Astrocyte (in vitro differentiated cells and primary cell): ENCODE measurements at regions not wholly inside any gene's neighbourhood (a gene's known extent, or its start where the extent isn't known, plus 50 kb on each side); places are given as distances from the start of the nearest gene placed in this dataset.
A peak's percentile ranks its signal among the peaks of the same experiment; 100 is the strongest.

ENCODE experiments used
- DNase-seq: peaks from one replicate; pipeline ENCODE4 v3.0.0-alpha.2; 2010; ENCODE audit warnings: low read depth
- FAIRE-seq: peaks from 2 replicates; lab custom pipeline; 2011; peaks lifted over from hg19 to GRCh38; lab: Jason Lieb, UNC
- H2AFZ ChIP-seq: 2 replicates; pipeline ENCODE4 v1.6.0; 2012; ENCODE audit warnings: low read depth, low read length, inconsistent platforms
- H3K27ac ChIP-seq: 2 replicates; pipeline ENCODE4 v1.5.1; 2011; ENCODE audit warnings: low read depth, low read length, inconsistent platforms
- H3K27me3 ChIP-seq: 2 replicates; pipeline ENCODE4 v1.6.0; 2011; ENCODE audit warnings: low read length, inconsistent platforms; ENCODE audit not compliant: insufficient read depth
- H3K36me3 ChIP-seq: 2 replicates; pipeline ENCODE4 v1.5.1; 2011; ENCODE audit warnings: low read length, inconsistent platforms; ENCODE audit not compliant: insufficient read depth
- H3K4me1 ChIP-seq: 2 replicates; pipeline ENCODE4 v1.5.1; 2011; ENCODE audit warnings: low read length, inconsistent platforms; ENCODE audit not compliant: insufficient read depth
- H3K4me2 ChIP-seq: 2 replicates; pipeline ENCODE4 v1.6.0; 2012; ENCODE audit warnings: low read length, inconsistent platforms
- H3K4me3 ChIP-seq: 2 replicates; pipeline ENCODE4 v1.5.1; 2011; ENCODE audit warnings: low read depth, mild to moderate bottlenecking, low read length, inconsistent platforms; ENCODE audit not compliant: insufficient read depth
- H3K79me2 ChIP-seq: 2 replicates; pipeline ENCODE4 v1.6.0; 2012; ENCODE audit warnings: mild to moderate bottlenecking, low read length, inconsistent platforms; ENCODE audit not compliant: insufficient read depth
- H3K9ac ChIP-seq: 2 replicates; pipeline ENCODE4 v1.6.0; 2012; ENCODE audit warnings: mild to moderate bottlenecking, low read length, inconsistent platforms
- H3K9me3 ChIP-seq: 2 replicates; pipeline ENCODE4 v1.5.1; 2012; ENCODE audit warnings: low read depth, mild to moderate bottlenecking, low read length, inconsistent platforms; ENCODE audit not compliant: insufficient read depth
- H4K20me1 ChIP-seq: 2 replicates; pipeline ENCODE4 v1.6.0; 2012; ENCODE audit warnings: low read length, inconsistent platforms; ENCODE audit not compliant: insufficient read depth
- H3K27ac Mint-ChIP-seq: one replicate; pipeline ENCODE4 v1.8.0; 2021; ENCODE audit warnings: mild to moderate bottlenecking, mixed read lengths; ENCODE audit not compliant: unreplicated experiment
- H3K27me3 Mint-ChIP-seq: one replicate; pipeline ENCODE4 v1.8.0; 2021; ENCODE audit warnings: low read depth, mixed read lengths; ENCODE audit not compliant: unreplicated experiment
- H3K36me3 Mint-ChIP-seq: one replicate; pipeline ENCODE4 v1.8.0; 2021; ENCODE audit warnings: low read depth, mixed read lengths; ENCODE audit not compliant: unreplicated experiment
- H3K4me1 Mint-ChIP-seq: one replicate; pipeline ENCODE4 v1.8.0; 2021; ENCODE audit warnings: low read depth, mixed read lengths; ENCODE audit not compliant: unreplicated experiment
- H3K4me3 Mint-ChIP-seq: one replicate; pipeline ENCODE4 v1.8.0; 2021; ENCODE audit warnings: mild to moderate bottlenecking, moderate library complexity, mixed read lengths; ENCODE audit not compliant: unreplicated experiment
- H3K9me3 Mint-ChIP-seq: one replicate; pipeline ENCODE4 v1.8.0; 2021; ENCODE audit warnings: mild to moderate bottlenecking, mixed read lengths; ENCODE audit not compliant: unreplicated experiment
- CTCF ChIP-seq: IDR thresholded peaks from 2 replicates; pipeline ENCODE4 v1.5.1; 2011; ENCODE audit warnings: low read depth, mild to moderate bottlenecking, inconsistent platforms, low read length, moderate library complexity; ENCODE audit not compliant: insufficient read depth
- EZH2 ChIP-seq: IDR thresholded peaks from 2 replicates; pipeline ENCODE4 v1.6.1; 2012; ENCODE audit warnings: mild to moderate bottlenecking, low read length, inconsistent platforms; ENCODE audit not compliant: insufficient read depth

- no peak for FAIRE-seq
- H3K4me2 ChIP-seq, result no peak overlapping the region
These were observed 440.0 kb downstream of the RFC3 start for GRCh38 chr13:34257966-34258365.

GRCh38 chr13:34258646-34259386 lies 440.9 kb downstream of the RFC3 start:
- Histone ChIP-seq H3K4me1 (no peaks in the 10 kb centered on the region), H3K9me3 (no peaks in the 10 kb centered on the region), H3K9ac (no peak overlapping the region), H4K20me1 (no peaks in the 10 kb centered on the region), H3K79me2 (no peaks in the 10 kb centered on the region), H3K4me3 (no peak overlapping the region), H3K27me3 (no peaks in the 10 kb centered on the region), H3K27ac (no peak overlapping the region), H3K4me2 (no peak overlapping the region), H2AFZ (no peak overlapping the region), H3K36me3 (no peaks in the 10 kb centered on the region)
- Mint-ChIP-seq H3K4me3 (no peak overlapping the region), H3K27me3 (no peaks in the 10 kb centered on the region), H3K9me3 (peaks cover 7% of the 10 kb centered on the region), H3K4me1 (no peaks in the 10 kb centered on the region), H3K27ac (no peak overlapping the region), H3K36me3 (no peaks in the 10 kb centered on the region)
- FAIRE-seq, result no peak
- peak; percentile 16 for DNase-seq
- TF ChIP-seq CTCF, result no peak

More at GRCh38 chr13:34257966-34258365, 440.0 kb downstream of the RFC3 start:
- Mint-ChIP-seq H3K4me1 (no peaks in the 10 kb centered on the region), H3K36me3 (no peaks in the 10 kb centered on the region), H3K27me3 (no peaks in the 10 kb centered on the region), H3K27ac (no peak overlapping the region), H3K4me3 (no peak overlapping the region), H3K9me3 (peaks cover 7% of the 10 kb centered on the region)
- no peaks in the 10 kb centered on the region for H3K4me1 ChIP-seq
- H3K79me2 ChIP-seq, result no peaks in the 10 kb centered on the region
- no peak overlapping the region for H3K4me3 ChIP-seq
- H3K9ac ChIP-seq, result no peak overlapping the region
- no peaks in the 10 kb centered on the region for H3K9me3 ChIP-seq
- no peaks in the 10 kb centered on the region for H3K36me3 ChIP-seq
- no peak for DNase-seq
- no peak overlapping the region for H3K27ac ChIP-seq
- no peaks in the 10 kb centered on the region for H3K27me3 ChIP-seq
- no peak overlapping the region for H2AFZ ChIP-seq
- TF ChIP-seq CTCF, result no peak
- no peak for TF ChIP-seq EZH2
- H4K20me1 ChIP-seq, result no peaks in the 10 kb centered on the region

- no peak overlapping the region for H3K4me2 ChIP-seq
- H3K79me2 ChIP-seq, result no peaks in the 10 kb centered on the region
- H3K27ac Mint-ChIP-seq, result no peak overlapping the region
- no peak overlapping the region for H3K9ac ChIP-seq
- no peak for FAIRE-seq
- H3K27ac ChIP-seq, result no peak overlapping the region
- no peaks in the 10 kb centered on the region for H4K20me1 ChIP-seq
- TF ChIP-seq EZH2, result no peak
- no peak for TF ChIP-seq CTCF
- H3K4me1 Mint-ChIP-seq, result no peaks in the 10 kb centered on the region
- H3K36me3 ChIP-seq, result no peaks in the 10 kb centered on the region
- peaks cover 2% of the 10 kb centered on the region for H3K9me3 Mint-ChIP-seq
- H3K4me1 ChIP-seq, result no peaks in the 10 kb centered on the region
- no peak overlapping the region for H2AFZ ChIP-seq
- no peaks in the 10 kb centered on the region for H3K27me3 Mint-ChIP-seq
- H3K9me3 ChIP-seq, result no peaks in the 10 kb centered on the region
- no peaks in the 10 kb centered on the region for H3K36me3 Mint-ChIP-seq
- DNase-seq, result no peak
- no peaks in the 10 kb centered on the region for H3K27me3 ChIP-seq
- H3K4me3 Mint-ChIP-seq, result no peak overlapping the region
- no peak overlapping the region for H3K4me3 ChIP-seq
These were observed 445.7 kb downstream of the RFC3 start for GRCh38 chr13:34263681-34264080.
